Stomach smooth muscle (tissue), 2 donors: ENCODE measurements at regions not wholly inside any gene's neighbourhood (a gene's known extent, or its start where the extent isn't known, plus 50 kb on each side); places are given as distances from the start of the nearest gene placed in this dataset.
A peak's percentile ranks its signal among the peaks of the same experiment; 100 is the strongest.
"Not testable (repeated sequence)": the region's sequence is repeated elsewhere in the genome, so short reads cannot be mapped to it uniquely, and the experiment has no call there.

Experiments used
- H3K27ac ChIP-seq: one replicate; pipeline ENCODE4 v1.7.0; 2013; ENCODE audit warnings: mild to moderate bottlenecking, low read length, inconsistent platforms
- H3K27me3 ChIP-seq, 2 donors: one replicate each; pipeline ENCODE4 v1.7.0; 2013; ENCODE audit warnings: low read length in 2 of 2; ENCODE audit not compliant: insufficient read depth in 2 of 2, control insufficient read depth in 1 of 2
- H3K36me3 ChIP-seq, 2 donors: one replicate each; pipeline ENCODE4 v1.7.0; 2013; ENCODE audit warnings: low read length in 2 of 2; ENCODE audit not compliant: control insufficient read depth in 2 of 2, insufficient read depth in 2 of 2
- H3K4me1 ChIP-seq: one replicate; pipeline ENCODE4 v1.7.0; 2013; ENCODE audit warnings: low read length; ENCODE audit not compliant: control insufficient read depth, insufficient read depth
- H3K4me3 ChIP-seq, 2 donors: one replicate each; pipeline ENCODE4 v1.7.0; 2013; ENCODE audit warnings: low read length in 2 of 2
- H3K9ac ChIP-seq, 2 donors: one replicate each; pipeline ENCODE4 v1.7.0; 2013; ENCODE audit warnings: low read length in 2 of 2, mild to moderate bottlenecking in 1 of 2
- H3K9me3 ChIP-seq, 2 donors: one replicate each; pipeline ENCODE4 v1.7.0; 2013; ENCODE audit warnings: low read length in 2 of 2; ENCODE audit not compliant: control insufficient read depth in 2 of 2
- donor health status: healthy.
- donor health status: Pancreatic carcinoma.

DNA sequence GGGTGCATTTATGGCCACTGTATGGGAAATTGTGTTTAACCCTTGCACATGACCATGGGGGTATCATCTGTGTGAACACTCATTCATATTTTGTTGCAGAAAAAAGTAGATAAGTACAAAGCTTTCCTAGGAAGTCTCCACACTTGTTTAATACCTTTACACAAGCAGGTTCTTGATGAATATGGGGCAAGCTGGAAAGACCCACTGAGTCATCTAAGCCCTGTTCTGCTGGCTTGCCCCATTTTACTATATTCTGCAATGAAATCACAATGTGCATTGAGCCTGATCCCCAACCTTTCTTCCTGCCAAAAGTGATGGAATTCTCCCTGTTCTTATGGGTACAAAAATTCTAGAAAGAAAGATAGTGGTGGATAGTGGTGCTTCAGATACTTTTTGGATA, 99.8 kb downstream of the CCDC71L start:
- Histone ChIP-seq H3K36me3 (no peaks in the 10 kb centered on the region), H3K27me3 (no peaks in the 10 kb centered on the region), H3K27ac (no peak overlapping the region), H3K4me3 (no peak overlapping the region), H3K4me1 (no peaks in the 10 kb centered on the region), H3K9ac (no peak overlapping the region), H3K9me3 (no peaks in the 10 kb centered on the region)

DNA sequence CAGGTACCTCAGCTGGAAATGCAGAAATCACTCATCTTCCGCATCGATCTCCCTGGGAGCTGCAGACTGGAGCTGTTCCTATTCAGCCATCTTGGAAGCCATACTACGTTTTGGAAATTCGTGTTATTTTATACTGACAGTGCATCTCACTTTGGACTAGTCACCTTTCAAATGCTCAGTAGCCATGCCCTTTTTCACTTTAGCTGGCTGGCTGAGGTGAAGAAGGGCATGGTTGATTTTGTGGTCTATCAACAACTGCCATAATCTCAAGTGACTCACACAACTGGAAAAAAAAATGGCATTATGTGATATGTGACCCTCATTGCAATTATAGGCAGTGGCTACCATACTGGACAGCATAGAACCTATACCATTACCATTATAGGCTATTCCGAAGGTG, 100.5 kb downstream of the CCDC71L start:
- Histone ChIP-seq H3K4me3 (no peak overlapping the region), H3K27ac (no peak overlapping the region), H3K4me1 (no peaks in the 10 kb centered on the region), H3K9me3 (no peaks in the 10 kb centered on the region), H3K9ac (no peak overlapping the region), H3K36me3 (no peaks in the 10 kb centered on the region), H3K27me3 (no peaks in the 10 kb centered on the region)

DNA sequence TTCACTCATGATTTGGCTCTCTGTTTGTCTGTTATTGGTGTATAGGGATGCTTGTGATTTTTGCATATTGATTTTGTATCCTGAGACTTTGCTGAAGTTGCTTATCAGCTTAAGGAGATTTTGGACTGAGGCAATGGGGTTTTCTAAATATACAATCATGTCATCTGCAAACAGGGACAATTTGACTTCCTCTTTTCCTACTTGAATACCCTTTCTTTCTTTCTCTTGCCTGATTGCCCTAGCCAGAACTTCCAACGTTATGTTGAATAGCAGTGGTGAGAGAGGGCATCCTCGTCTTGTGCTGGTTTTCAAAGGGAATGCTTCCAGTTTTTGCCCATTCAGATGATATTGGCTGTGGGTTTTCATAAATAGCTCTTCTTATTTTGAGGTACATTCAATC, 104.7 kb downstream of the CCDC71L start:
- H3K9me3 ChIP-seq, H3K4me3 ChIP-seq, H3K27ac ChIP-seq, H3K9ac ChIP-seq, H3K27me3 ChIP-seq, H3K36me3 ChIP-seq, H3K4me1 ChIP-seq: not testable (repeated sequence)

DNA sequence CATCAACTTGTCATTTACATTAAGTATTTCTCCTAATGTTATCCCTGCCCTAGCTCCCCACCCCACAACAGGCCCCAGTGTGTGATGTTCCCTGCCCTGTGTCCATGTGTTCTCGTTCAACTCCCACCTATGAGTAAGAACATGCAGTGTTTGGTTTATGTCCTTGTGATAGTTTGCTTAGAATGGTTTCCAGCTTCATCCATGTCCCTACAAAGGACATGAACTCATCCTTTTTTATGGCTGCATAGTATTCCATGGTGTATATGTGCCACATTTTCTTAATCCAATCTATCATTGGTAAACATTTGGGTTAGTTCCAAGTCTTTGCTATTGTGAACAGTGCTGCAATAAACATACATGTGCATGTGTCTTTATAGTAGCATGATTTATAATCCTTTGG, 106.3 kb downstream of the CCDC71L start:
- H3K4me1 ChIP-seq, H3K4me3 ChIP-seq, H3K36me3 ChIP-seq, H3K27me3 ChIP-seq, H3K9me3 ChIP-seq, H3K9ac ChIP-seq, H3K27ac ChIP-seq: not testable (repeated sequence)

DNA sequence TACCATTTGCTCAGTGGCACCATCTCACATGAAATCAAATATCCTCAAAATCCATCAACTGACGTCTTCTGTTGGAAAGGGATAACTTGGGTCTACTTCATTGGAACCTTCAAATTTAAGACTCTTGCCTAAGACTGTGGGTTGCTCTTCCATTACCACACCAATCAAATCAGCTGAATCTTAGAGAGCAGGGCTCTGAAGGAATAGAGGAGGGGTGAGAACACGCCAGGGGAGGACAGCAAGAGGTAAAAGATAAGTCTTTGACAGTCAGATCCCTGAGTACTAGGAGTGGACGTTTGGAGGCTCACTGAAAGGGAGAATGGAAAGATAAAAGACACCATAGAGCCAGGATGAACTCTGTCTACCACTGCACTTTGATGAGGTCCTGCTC, 107.5 kb downstream of the CCDC71L start:
- H3K4me3 ChIP-seq: no peak overlapping the region
- H3K9me3 ChIP-seq: no peaks in the 10 kb centered on the region
- no peak overlapping the region for H3K9ac ChIP-seq
- H3K36me3 ChIP-seq: no peaks in the 10 kb centered on the region
- H3K4me1 ChIP-seq: no peaks in the 10 kb centered on the region
- H3K27ac ChIP-seq: no peak overlapping the region
- no peaks in the 10 kb centered on the region for H3K27me3 ChIP-seq

DNA sequence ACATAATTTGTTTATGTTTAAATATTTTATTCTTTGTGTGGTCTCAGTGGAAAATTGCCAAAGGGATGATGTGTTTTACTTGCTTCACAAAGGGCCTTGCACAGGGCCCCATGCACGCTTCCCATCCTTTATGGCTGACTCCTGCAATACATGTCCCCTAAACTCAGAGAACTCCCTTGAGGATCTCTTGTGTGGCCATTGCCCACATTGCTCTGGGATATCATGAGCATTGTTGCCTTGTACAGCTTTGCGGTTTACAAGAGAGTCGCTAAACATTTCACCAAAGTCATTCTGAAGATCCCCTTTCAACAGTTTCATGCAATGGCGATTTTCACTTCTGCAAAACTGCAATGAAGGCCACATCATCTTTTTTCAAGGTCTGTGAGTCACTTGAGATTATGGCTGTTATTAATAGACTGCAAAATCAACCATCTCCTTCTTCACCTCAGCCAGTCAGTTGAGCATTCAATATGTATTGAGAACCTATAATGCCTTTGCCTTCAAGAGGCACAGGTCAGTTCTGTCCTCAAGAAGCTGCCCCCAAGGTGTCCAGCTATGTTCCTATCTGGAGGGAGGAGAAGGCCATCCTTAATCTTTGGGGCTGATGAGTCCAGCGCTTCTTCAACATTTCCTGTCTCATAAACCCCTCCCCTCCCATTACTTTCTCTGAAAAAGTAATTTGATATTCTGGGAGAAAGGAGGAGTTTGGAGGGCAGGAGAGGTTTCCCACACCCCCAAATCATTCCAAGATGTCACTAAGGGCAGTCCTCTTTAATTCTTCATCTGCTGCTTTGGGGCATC, 108.1 kb downstream of the CCDC71L start:
- Histone ChIP-seq H3K4me1 (no peaks in the 10 kb centered on the region), H3K4me3 (no peak overlapping the region), H3K27ac (no peak overlapping the region), H3K9me3 (no peaks in the 10 kb centered on the region), H3K9ac (no peak overlapping the region), H3K36me3 (no peaks in the 10 kb centered on the region), H3K27me3 (no peaks in the 10 kb centered on the region)

DNA sequence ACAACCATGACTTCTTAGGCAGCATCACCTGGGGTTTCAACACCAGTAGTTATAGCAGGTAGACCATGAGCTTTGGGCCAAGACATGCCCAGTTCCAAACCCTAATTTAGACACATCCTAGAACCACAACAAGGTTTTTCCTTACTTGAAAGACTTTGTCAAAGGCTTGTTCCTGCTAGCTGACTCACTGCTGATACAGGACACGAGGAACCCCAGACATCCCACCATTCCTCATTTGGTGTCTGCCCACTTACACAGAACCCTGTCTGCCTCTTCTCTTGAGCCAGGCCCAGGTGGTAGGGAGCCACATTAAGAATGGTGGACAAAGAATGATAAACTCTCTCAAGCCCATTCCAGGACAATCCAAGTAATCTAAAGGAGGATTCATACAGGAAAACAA, 109.0 kb downstream of the CCDC71L start:
- Histone ChIP-seq H3K27ac (no peak overlapping the region), H3K27me3 (no peaks in the 10 kb centered on the region), H3K9ac (no peak overlapping the region), H3K9me3 (no peaks in the 10 kb centered on the region), H3K4me1 (no peaks in the 10 kb centered on the region), H3K4me3 (no peak overlapping the region), H3K36me3 (no peaks in the 10 kb centered on the region)

DNA sequence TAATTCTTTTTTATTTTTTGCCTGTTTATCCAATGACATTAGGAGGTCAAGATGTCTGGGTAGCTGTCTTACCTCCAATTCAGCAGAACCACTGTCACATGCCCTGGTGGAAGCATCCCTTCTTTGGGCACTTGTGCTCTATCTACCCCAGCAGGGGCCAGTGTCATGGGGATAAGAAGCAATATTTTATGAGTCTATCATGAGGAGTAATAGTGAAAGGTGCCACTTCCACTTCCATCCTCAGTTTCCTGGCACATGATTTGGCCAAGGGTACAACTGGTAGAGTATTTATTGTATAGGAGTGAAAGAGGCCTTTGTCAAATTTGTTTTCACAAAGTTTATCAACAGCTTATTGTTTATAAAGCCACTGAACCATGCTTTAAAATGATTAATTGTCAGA, 112.5 kb downstream of the CCDC71L start:
- H3K4me3 ChIP-seq: no peak overlapping the region
- no peaks in the 10 kb centered on the region for H3K36me3 ChIP-seq
- no peaks in the 10 kb centered on the region for H3K27me3 ChIP-seq
- H3K4me1 ChIP-seq: no peaks in the 10 kb centered on the region
- H3K27ac ChIP-seq: no peak overlapping the region
- no peaks in the 10 kb centered on the region for H3K9me3 ChIP-seq
- H3K9ac ChIP-seq: no peak overlapping the region

DNA sequence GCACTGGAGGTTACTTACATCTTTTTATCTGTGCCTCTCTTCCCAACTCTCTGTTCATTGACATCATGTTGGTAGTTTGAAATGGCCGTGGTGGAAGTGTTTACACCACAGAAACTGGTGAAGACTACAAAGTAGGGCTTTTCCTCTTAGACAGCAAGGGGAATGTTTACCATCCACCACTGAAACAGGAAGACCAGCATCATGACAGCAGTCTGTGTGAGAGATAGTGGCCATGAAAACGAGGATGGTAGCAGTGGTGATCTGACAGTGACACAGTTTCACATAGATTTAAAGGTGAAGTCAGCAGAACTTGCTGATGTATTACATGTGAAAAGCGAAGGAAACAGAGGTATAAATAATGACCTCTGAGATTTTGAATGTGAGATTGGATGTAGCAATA, 115.7 kb downstream of the CCDC71L start:
- H3K4me1 ChIP-seq: peaks cover 5% of the 10 kb centered on the region
- H3K9me3 ChIP-seq: no peaks in the 10 kb centered on the region
- H3K36me3 ChIP-seq: no peaks in the 10 kb centered on the region
- no peak overlapping the region for H3K9ac ChIP-seq
- H3K27me3 ChIP-seq: no peaks in the 10 kb centered on the region
- no peak overlapping the region for H3K27ac ChIP-seq
- H3K4me3 ChIP-seq: no peak overlapping the region

DNA sequence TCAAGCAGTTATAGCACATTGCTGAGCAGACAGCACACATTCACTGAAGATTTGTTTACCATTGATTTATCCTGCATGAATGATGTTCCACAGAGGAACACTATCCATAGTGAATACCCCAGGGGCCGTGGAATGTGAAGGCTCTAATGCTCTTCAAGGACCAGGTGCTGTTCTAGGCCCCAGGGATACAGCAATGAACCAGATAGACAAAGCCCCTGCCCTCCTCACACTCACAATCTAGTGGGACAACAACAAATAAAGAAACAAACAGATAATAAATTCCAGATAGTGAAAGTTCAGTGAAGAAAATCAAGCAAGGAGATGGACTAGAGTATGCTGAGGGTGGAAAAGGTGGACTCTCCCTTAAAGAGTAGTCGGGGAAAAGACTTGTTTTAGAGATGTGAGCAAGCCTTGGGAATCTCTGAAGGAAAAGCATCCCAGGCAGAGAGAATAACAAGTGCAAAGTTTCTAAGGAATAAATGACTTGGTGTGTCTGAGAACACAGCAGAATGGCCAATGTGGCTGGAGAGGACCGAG, 117.7 kb downstream of the CCDC71L start:
- no peaks in the 10 kb centered on the region for H3K36me3 ChIP-seq
- peaks cover 5% of the 10 kb centered on the region for H3K4me1 ChIP-seq
- H3K9me3 ChIP-seq: no peaks in the 10 kb centered on the region
- peak overlapping the region; percentile 37 for H3K27ac ChIP-seq
- no peaks in the 10 kb centered on the region for H3K27me3 ChIP-seq
- H3K4me3 ChIP-seq: no peak overlapping the region
- no peak overlapping the region for H3K9ac ChIP-seq

DNA sequence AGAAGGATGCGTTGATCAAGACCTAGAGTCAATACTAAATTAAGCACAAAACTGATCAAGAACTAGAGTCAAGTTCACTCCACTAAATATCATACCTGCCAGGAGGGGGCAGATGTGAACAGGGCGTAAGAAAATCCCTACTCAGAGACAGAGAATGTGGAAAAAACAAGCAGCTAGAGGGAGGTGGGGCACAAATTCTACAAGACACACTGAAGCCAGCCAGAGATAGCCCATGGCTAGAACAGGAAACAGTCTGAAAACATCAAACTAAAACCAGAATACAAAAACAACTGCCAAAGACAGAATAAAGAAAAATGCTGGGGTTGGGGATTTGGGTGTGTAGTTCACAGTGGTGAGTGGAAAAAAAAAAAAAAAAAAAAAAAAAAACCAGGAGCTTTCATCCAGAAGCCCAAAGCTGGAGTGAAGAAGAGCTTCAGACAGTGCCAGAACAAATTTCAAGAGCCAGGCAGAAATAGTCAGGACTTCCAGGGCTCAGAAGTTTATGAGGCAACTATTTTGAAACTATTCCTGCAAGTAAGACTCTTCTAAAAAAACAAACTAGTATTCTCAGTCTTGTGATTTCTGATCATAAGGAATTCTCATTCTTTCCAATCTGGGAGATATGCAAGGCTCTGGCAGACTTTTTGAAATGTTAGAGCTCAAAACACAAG, 118.3 kb downstream of the CCDC71L start:
- no peak overlapping the region for H3K4me3 ChIP-seq
- no peaks in the 10 kb centered on the region for H3K9me3 ChIP-seq

More for the DNA sequence above, 118.3 kb downstream of the CCDC71L start:
- no peaks in the 10 kb centered on the region for H3K36me3 ChIP-seq
- H3K9ac ChIP-seq: no peak overlapping the region
- peaks cover 5% of the 10 kb centered on the region for H3K4me1 ChIP-seq
- H3K27me3 ChIP-seq: no peaks in the 10 kb centered on the region
- H3K27ac ChIP-seq: peak overlapping the region; percentile 37
